B cell (primary cell): ENCODE measurements at regions not wholly inside any gene's neighbourhood (a gene's known extent, or its start where the extent isn't known, plus 50 kb on each side); places are given as distances from the start of the nearest gene placed in this dataset.

ENCODE experiments used
- CTCF ChIP-seq: fragments of 200-600 bp; IDR thresholded peaks from one replicate; pipeline ENCODE4 v1.8.0; 2022; ENCODE audit warnings: antibody characterized with exemption, mild to moderate bottlenecking
- EZH2 ChIP-seq: IDR thresholded peaks from 2 replicates; pipeline ENCODE4 v1.6.1; 2012; ENCODE audit warnings: borderline replicate concordance, low read depth, mild to moderate bottlenecking, moderate library complexity, low read length; ENCODE audit not compliant: insufficient read depth, poor library complexity, severe bottlenecking

- TF ChIP-seq CTCF = no peak
- no peak for TF ChIP-seq EZH2
Measured at GRCh38 chr12:25321772-25322171, 71.0 kb upstream of the KRAS start.
